GM12872 (cell line): ENCODE measurements at regions not wholly inside any gene's neighbourhood (a gene's known extent, or its start where the extent isn't known, plus 50 kb on each side); places are given as distances from the start of the nearest gene placed in this dataset.

Experiments
- CTCF ChIP-seq: IDR thresholded peaks from 3 replicates; pipeline ENCODE4 v1.5.1; 2011; ENCODE audit warnings: low read depth, mild to moderate bottlenecking, low read length, moderate library complexity; ENCODE audit not compliant: insufficient read depth

- no peak for TF ChIP-seq CTCF
Observed at GRCh38 chr2:84116143-84116542, 342.9 kb downstream of the SUCLG1 start.

- TF ChIP-seq CTCF = no peak
Observed at GRCh38 chr2:84115173-84115857, 343.8 kb downstream of the SUCLG1 start.

- no peak for TF ChIP-seq CTCF
Observed at GRCh38 chr2:84102274-84102673, 356.8 kb downstream of the SUCLG1 start.

- no peak for TF ChIP-seq CTCF
Observed at GRCh38 chr2:84088656-84089055, 370.4 kb downstream of the SUCLG1 start.

- no peak for TF ChIP-seq CTCF
Observed at GRCh38 chr2:84085562-84085961, 373.5 kb downstream of the SUCLG1 start.

- TF ChIP-seq CTCF = no peak
Observed at GRCh38 chr2:84084856-84085255, 374.2 kb downstream of the SUCLG1 start.

- no peak for TF ChIP-seq CTCF
Observed at GRCh38 chr2:84083984-84084383, 375.1 kb downstream of the SUCLG1 start.
